Left lung (tissue), 4 donors: ENCODE measurements at regions not wholly inside any gene's neighbourhood (a gene's known extent, or its start where the extent isn't known, plus 50 kb on each side); places are given as distances from the start of the nearest gene placed in this dataset.

Source experiments
- ATAC-seq: fragments of 200-7000 bp; cut with Tn5 transposase; one replicate; pipeline ENCODE4 v1.9.1; 2020; ENCODE audit warnings: moderate library complexity
- DNase-seq, 4 donors: peaks; one replicate each; pipeline ENCODE4 v3.0.0-alpha.2; 2013 to 2020
- H3K27ac ChIP-seq, 2 donors: fragments of 200-600 bp; sonication (generic) in 1 of 2; one replicate each; pipeline versions ENCODE4 v1.5.0 to v1.8.0; 2020 to 2021
- H3K27me3 ChIP-seq, 2 donors: fragments of 200-600 bp; sonication (generic) in 1 of 2; one replicate each; pipeline versions ENCODE4 v1.5.0 to v1.8.0; 2020 to 2021
- H3K36me3 ChIP-seq, 2 donors: fragments of 200-600 bp; sonication (generic) in 1 of 2; one replicate each; pipeline versions ENCODE4 v1.5.0 to v1.8.0; 2020 to 2021
- H3K4me1 ChIP-seq, 2 donors: fragments of 200-600 bp; one replicate each; pipeline ENCODE4 v1.8.0; 2021
- H3K4me3 ChIP-seq, 2 donors: fragments of 200-600 bp; sonication (generic) in 1 of 2; one replicate each; pipeline versions ENCODE4 v1.5.0 to v1.8.0; 2020 to 2021; ENCODE audit warnings: mild to moderate bottlenecking in 1 of 2
- H3K9me3 ChIP-seq, 2 donors: fragments of 200-600 bp; sonication (generic) in 1 of 2; one replicate each; pipeline versions ENCODE4 v1.5.0 to v1.8.0; 2020 to 2021
- intact Hi-C, 2 donors: fragments of 100-400 bp; cut with DNase I; formaldehyde crosslinking; loops; one replicate each; pipeline versions ENCODE4 v1.11.2 to v1.14.2; 2022
- TF ChIP-seq, protein P1 (sequence below), 2 donors: fragments of 200-600 bp; sonication (generic) in 1 of 2; IDR thresholded peaks; one replicate each; pipeline versions ENCODE4 v1.5.0 to v1.8.0; 2021; ENCODE audit warnings: antibody characterized with exemption in 2 of 2
- donor health status: DM: no; HTN: yes; CAD: no.
- donor health status: DM: no; HTN: no; CAD: no.

DNA sequence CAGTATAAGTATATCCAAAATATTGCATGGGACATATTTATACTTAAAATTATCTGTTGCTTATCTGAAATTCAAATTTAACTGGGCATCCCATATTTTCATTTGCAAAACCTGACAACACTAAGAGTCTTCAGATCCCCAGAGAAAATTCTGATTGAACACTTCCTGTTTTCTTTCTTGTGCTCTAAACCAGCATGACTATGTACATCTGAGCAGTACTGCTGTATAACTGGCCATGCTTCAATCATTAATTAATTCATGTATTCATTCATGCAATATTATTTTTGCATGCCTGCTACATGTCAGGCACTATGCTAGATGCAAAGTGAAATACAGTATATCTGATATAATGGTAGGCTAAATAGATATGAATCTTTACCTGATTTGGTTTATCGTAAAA is 461.2 kb downstream of the TLR4 start:
- H3K4me3 ChIP-seq: no peak overlapping the region
- no peak overlapping the region for H3K27ac ChIP-seq
- no peaks in the 10 kb centered on the region for H3K9me3 ChIP-seq
- ATAC-seq (no peak), DNase-seq (no peak)
- H3K4me1 ChIP-seq: no peaks in the 10 kb centered on the region
- TF ChIP-seq, protein P1, sequence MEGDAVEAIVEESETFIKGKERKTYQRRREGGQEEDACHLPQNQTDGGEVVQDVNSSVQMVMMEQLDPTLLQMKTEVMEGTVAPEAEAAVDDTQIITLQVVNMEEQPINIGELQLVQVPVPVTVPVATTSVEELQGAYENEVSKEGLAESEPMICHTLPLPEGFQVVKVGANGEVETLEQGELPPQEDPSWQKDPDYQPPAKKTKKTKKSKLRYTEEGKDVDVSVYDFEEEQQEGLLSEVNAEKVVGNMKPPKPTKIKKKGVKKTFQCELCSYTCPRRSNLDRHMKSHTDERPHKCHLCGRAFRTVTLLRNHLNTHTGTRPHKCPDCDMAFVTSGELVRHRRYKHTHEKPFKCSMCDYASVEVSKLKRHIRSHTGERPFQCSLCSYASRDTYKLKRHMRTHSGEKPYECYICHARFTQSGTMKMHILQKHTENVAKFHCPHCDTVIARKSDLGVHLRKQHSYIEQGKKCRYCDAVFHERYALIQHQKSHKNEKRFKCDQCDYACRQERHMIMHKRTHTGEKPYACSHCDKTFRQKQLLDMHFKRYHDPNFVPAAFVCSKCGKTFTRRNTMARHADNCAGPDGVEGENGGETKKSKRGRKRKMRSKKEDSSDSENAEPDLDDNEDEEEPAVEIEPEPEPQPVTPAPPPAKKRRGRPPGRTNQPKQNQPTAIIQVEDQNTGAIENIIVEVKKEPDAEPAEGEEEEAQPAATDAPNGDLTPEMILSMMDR (IDR thresholded peaks at IDR 0.05): no peak
- no peaks in the 10 kb centered on the region for H3K27me3 ChIP-seq
- no peaks in the 10 kb centered on the region for H3K36me3 ChIP-seq
- intact Hi-C loops: no loop called here

DNA sequence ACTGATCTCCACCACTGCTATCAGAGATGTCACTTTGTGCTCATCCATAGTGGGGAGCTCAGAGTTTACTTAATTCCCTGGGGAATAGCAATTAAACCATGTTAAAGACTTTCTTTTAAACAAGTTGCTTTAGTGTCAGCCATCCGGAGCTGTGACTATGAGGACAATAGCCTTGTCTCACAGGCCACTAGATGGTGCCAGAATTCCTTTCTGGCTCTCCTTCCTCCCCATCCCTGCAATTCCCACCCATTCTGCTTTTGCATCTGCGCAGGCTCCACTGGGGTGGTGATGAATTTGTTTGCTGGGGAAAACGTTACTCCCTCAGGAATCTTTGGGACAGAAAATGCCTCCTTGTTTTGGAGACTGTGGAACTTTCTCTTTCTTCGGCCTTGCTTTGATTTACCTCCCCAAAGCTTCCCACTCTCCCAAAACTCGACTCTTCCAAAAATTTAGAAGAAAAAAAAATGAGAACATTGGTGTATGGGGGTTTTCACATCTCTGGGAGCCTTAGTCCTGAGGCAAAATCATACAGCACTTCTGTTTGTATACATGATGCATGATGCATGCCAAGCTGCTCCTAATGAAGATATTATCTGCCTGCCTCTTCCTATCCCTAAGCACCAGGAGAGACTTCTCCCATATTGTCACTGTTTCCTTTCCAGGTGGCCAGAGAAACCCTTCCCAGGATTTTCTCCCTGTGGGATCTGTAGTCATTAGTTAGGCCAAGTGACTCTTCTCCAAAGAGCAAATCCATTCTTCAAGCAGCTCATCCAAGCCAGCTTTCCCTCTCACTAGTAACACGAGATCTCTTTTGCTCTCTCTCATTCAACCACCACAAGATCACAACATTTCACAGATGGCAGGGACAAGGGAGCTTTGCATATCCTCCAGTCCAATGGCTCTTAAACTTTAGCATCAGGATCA is 466.1 kb downstream of the TLR4 start:
- ATAC-seq (peak; percentile 72), DNase-seq (peak in 1 of 4 donors; percentile 24)
- TF ChIP-seq, protein P1 (IDR thresholded peaks at IDR 0.05): peak in 1 of 2 donors; percentile 32

GRCh38 chr9:118177241-118177640 is 473.0 kb downstream of the TLR4 start:
- TF ChIP-seq, protein P1 (IDR thresholded peaks at IDR 0.05): no peak
- intact Hi-C loops: no loop called here
- no peak for ATAC-seq

More for the DNA sequence above, 466.1 kb downstream of the TLR4 start:
- H3K27me3 ChIP-seq: no peaks in the 10 kb centered on the region
- intact Hi-C loops: no loop called here
- no peaks in the 10 kb centered on the region for H3K36me3 ChIP-seq
- no peak overlapping the region for H3K4me3 ChIP-seq
- no peak overlapping the region for H3K27ac ChIP-seq
- no peaks in the 10 kb centered on the region for H3K4me1 ChIP-seq
- no peaks in the 10 kb centered on the region for H3K9me3 ChIP-seq

DNA sequence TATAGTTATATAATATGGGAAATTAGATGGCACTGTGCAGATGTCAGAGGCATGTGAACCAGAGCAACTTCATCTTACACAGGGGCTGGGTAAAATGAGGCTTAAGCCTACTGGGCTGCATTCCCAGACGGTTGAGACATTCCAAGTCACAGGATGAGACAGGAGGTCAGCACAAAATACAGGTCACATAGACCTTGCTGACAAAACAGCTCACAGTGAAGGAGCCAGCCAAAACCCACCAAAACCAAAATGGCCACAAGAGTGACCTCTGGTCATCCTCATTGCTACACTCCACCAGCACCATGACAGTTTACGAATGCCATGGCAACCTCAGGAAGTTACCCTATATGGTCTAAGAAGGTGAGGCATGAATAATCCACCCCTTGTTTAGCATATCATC is 479.4 kb downstream of the TLR4 start:
- no peak for ATAC-seq
- H3K36me3 ChIP-seq: no peaks in the 10 kb centered on the region
- H3K4me1 ChIP-seq: no peaks in the 10 kb centered on the region
- no peaks in the 10 kb centered on the region for H3K9me3 ChIP-seq
- TF ChIP-seq, protein P1 (IDR thresholded peaks at IDR 0.05): no peak
- intact Hi-C loops: no loop called here
- H3K27me3 ChIP-seq: no peaks in the 10 kb centered on the region
- H3K4me3 ChIP-seq: no peak overlapping the region
- DNase-seq: no peak
- no peak overlapping the region for H3K27ac ChIP-seq

More at GRCh38 chr9:118177241-118177640, 473.0 kb downstream of the TLR4 start:
- Histone ChIP-seq H3K4me3 (no peak overlapping the region), H3K9me3 (no peaks in the 10 kb centered on the region), H3K36me3 (no peaks in the 10 kb centered on the region), H3K27ac (no peak overlapping the region), H3K4me1 (no peaks in the 10 kb centered on the region), H3K27me3 (no peaks in the 10 kb centered on the region)
- DNase-seq: no peak

DNA sequence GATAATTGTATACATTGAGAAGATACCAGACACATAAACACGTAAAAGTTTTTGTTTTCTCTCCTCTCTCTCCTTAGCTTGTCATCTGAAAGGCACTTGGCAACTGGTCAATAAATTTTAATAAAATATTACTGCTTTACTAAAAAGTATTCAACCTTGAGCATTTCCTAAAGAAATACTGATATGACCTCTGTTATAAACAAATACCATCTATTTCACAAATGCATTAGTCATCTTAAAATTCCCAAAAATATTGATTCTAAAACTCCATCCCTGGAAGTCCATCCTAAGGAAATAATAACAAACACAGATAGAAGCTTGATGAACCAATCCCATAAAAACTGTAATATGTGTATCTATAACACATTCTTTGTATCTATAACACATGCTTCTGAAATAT is 483.2 kb downstream of the TLR4 start:
- H3K36me3 ChIP-seq: no peaks in the 10 kb centered on the region

More for the DNA sequence above, 483.2 kb downstream of the TLR4 start:
- ATAC-seq (no peak), DNase-seq (no peak)
- H3K4me3 ChIP-seq: no peak overlapping the region
- H3K4me1 ChIP-seq: no peaks in the 10 kb centered on the region
- no peaks in the 10 kb centered on the region for H3K9me3 ChIP-seq
- intact Hi-C loops: no loop called here
- H3K27me3 ChIP-seq: no peaks in the 10 kb centered on the region
- TF ChIP-seq, protein P1 (IDR thresholded peaks at IDR 0.05): no peak
- H3K27ac ChIP-seq: no peak overlapping the region
